HepG2 (cell line): ENCODE measurements at regions not wholly inside any gene's neighbourhood (a gene's known extent, or its start where the extent isn't known, plus 50 kb on each side); places are given as distances from the start of the nearest gene placed in this dataset.

ENCODE experiments used
- ATM ChIP-seq: fragments of 450-650 bp; IDR thresholded peaks from 2 replicates; pipeline ENCODE4 v1.7.1; 2017; ENCODE audit warnings: mild to moderate bottlenecking, borderline replicate concordance
- CTCF ChIP-seq: sonication (generic); formaldehyde crosslinking; IDR thresholded peaks from 2 replicates; pipeline ENCODE4 v1.5.0; 2020; ENCODE audit warnings: mild to moderate bottlenecking, missing genetic modification reagents, moderate library complexity
- POLR2AphosphoS2 ChIP-seq: IDR thresholded peaks from 2 replicates; pipeline ENCODE4 v1.6.1; 2011; ENCODE audit warnings: low read depth, low read length, improper control_type of control experiment

GRCh38 chr21:26747216-26747615, 98.0 kb downstream of the ADAMTS1 start:
- TF ChIP-seq ATM = no peak
- no peak for TF ChIP-seq CTCF
- TF ChIP-seq POLR2AphosphoS2 = no peak
